Thoracic aorta (tissue), 2 donors: ENCODE measurements at regions not wholly inside any gene's neighbourhood (a gene's known extent, or its start where the extent isn't known, plus 50 kb on each side); places are given as distances from the start of the nearest gene placed in this dataset.

Experiments used
- ATAC-seq: fragments of 150-250 bp; one replicate; pipeline ENCODE4 v1.8.0; 2017; ENCODE audit warnings: low read depth; ENCODE audit not compliant: insufficient number of reproducible peaks, low FRiP score
- DNase-seq: peaks from one replicate; pipeline ENCODE4 v3.0.0-alpha.2; 2020; ENCODE audit warnings: low spot score
- H3K27ac ChIP-seq, 2 donors: fragments of 200-600 bp; sonication (generic); 1 replicate in 1 of 2; 2 replicates in 1 of 2; pipeline ENCODE4 v1.5.1; 2016; ENCODE audit warnings: mild to moderate bottlenecking in 2 of 2, moderate library complexity in 2 of 2
- H3K27me3 ChIP-seq: fragments of 200-600 bp; sonication (generic); replicated peaks from 2 replicates; pipeline ENCODE4 v1.6.0; 2016; ENCODE audit warnings: mild to moderate bottlenecking; ENCODE audit not compliant: insufficient read depth
- H3K36me3 ChIP-seq: fragments of 200-600 bp; sonication (generic); one replicate; pipeline ENCODE4 v1.5.1; 2016
- H3K4me1 ChIP-seq, 2 donors: fragments of 200-600 bp; sonication (generic); 1 replicate in 1 of 2; 2 replicates in 1 of 2; pipeline versions ENCODE4 v1.5.1 to v1.6.0; 2016; ENCODE audit warnings: low read depth in 2 of 2, mild to moderate bottlenecking in 1 of 2; ENCODE audit not compliant: control insufficient read depth in 1 of 2
- H3K4me3 ChIP-seq: fragments of 200-600 bp; sonication (generic); 2 replicates; pipeline ENCODE4 v1.5.1; 2016; ENCODE audit warnings: mild to moderate bottlenecking
- H3K9me3 ChIP-seq: fragments of 200-600 bp; sonication (generic); 2 replicates; pipeline ENCODE4 v1.5.1; 2016
- CTCF ChIP-seq: fragments of 200-600 bp; sonication (generic); IDR thresholded peaks from one replicate; pipeline ENCODE4 v1.5.1; 2019; ENCODE audit warnings: antibody characterized with exemption

GRCh38 chr7:15780271-15780670 is 93.8 kb upstream of the MEOX2 start:
- no peak overlapping the region for H3K4me3 ChIP-seq
- no peak overlapping the region for H3K27ac ChIP-seq
- ATAC-seq = no peak
- H3K36me3 ChIP-seq = no peaks in the 10 kb centered on the region
- no peak for DNase-seq
- no peak for TF ChIP-seq CTCF
- no peaks in the 10 kb centered on the region for H3K27me3 ChIP-seq
- H3K9me3 ChIP-seq = no peaks in the 10 kb centered on the region
- H3K4me1 ChIP-seq = no peaks in the 10 kb centered on the region

- Histone ChIP-seq H3K4me3 (no peak overlapping the region), H3K27ac (no peak overlapping the region), H3K4me1 (no peaks in the 10 kb centered on the region), H3K27me3 (no peaks in the 10 kb centered on the region), H3K36me3 (no peaks in the 10 kb centered on the region), H3K9me3 (no peaks in the 10 kb centered on the region)
- TF ChIP-seq CTCF = no peak
- ATAC-seq = no peak
- no peak for DNase-seq
Observed at GRCh38 chr7:15778191-15778590, 91.7 kb upstream of the MEOX2 start.

- DNase-seq = no peak
- no peak for ATAC-seq
- no peaks in the 10 kb centered on the region for H3K4me1 ChIP-seq
- H3K4me3 ChIP-seq = no peak overlapping the region
- no peak for TF ChIP-seq CTCF
- H3K27ac ChIP-seq = no peak overlapping the region
- peaks cover 5% of the 10 kb centered on the region for H3K9me3 ChIP-seq
- no peaks in the 10 kb centered on the region for H3K27me3 ChIP-seq
- H3K36me3 ChIP-seq = no peaks in the 10 kb centered on the region
Observed at GRCh38 chr7:15765753-15766152, 79.3 kb upstream of the MEOX2 start.

- Histone ChIP-seq H3K4me3 (no peak overlapping the region), H3K27me3 (no peaks in the 10 kb centered on the region), H3K27ac (no peak overlapping the region), H3K4me1 (no peaks in the 10 kb centered on the region), H3K36me3 (no peaks in the 10 kb centered on the region), H3K9me3 (peaks cover 5% of the 10 kb centered on the region)
- no peak for TF ChIP-seq CTCF
- DNase-seq (no peak), ATAC-seq (no peak)
Observed at GRCh38 chr7:15764851-15765382, 78.4 kb upstream of the MEOX2 start.

- Histone ChIP-seq H3K27ac (no peak overlapping the region), H3K4me1 (no peaks in the 10 kb centered on the region), H3K4me3 (no peak overlapping the region), H3K9me3 (peaks cover 2% of the 10 kb centered on the region), H3K36me3 (no peaks in the 10 kb centered on the region), H3K27me3 (no peaks in the 10 kb centered on the region)
- no peak for TF ChIP-seq CTCF
- DNase-seq (no peak), ATAC-seq (no peak)
Observed at GRCh38 chr7:15764010-15764409, 77.5 kb upstream of the MEOX2 start.
